ENCODE measurements at regions not wholly inside any gene's neighbourhood (a gene's known extent, or its start where the extent isn't known, plus 50 kb on each side); places are given as distances from the start of the nearest gene placed in this dataset.
A peak's percentile ranks its signal among the peaks of the same experiment; 100 is the strongest.

- Histone ChIP-seq H3K9me3 (ENCODE audit: insufficient read depth, low read depth) (no peaks in the 10 kb centered on the region), H3K27me3 (ENCODE audit: insufficient read depth, low read depth) (no peaks in the 10 kb centered on the region), H3K36me3 (ENCODE audit: low read depth) (no peaks in the 10 kb centered on the region), H3K27ac (peak overlapping the region; percentile 76), H3K4me2 (peak overlapping the region; percentile 54), H4K20me1 (ENCODE audit: insufficient read depth) (no peaks in the 10 kb centered on the region), H3K4me3 (no peak overlapping the region), H3K9me2 (ENCODE audit: insufficient read depth) (no peaks in the 10 kb centered on the region), H3K4me1 (replicated peaks; ENCODE audit: insufficient read depth) (peaks cover 50% of the 10 kb centered on the region), H3F3A (ENCODE audit: insufficient read depth, low read depth) (peaks cover 40% of the 10 kb centered on the region; the same call in 1 of the 2 replicates), H3K79me2 (ENCODE audit: low read depth) (no peaks in the 10 kb centered on the region), H2AFZ (no peak overlapping the region)
- no TSS peak for BruUV-seq (replicated peaks)
- ChIA-PET POLR2A (ENCODE audit: unreplicated experiment) (no interaction called here), CTCF (interaction anchor here (0.9 kb wide), 1 partner anchor 178 kb away, joined by 4 read pairs; no protein-coding TSS in a partner anchor)
- intact Hi-C loops (cut with micrococcal nuclease; ENCODE audit: unreplicated experiment): loop anchor here (1.0 to 5.0 kb wide), 3 partner anchors 81 to 180 kb away; no protein-coding TSS in a partner anchor
- DNase-seq: peak; percentile 36 to 43
- TF ChIP-seq EZH2 (IDR thresholded peaks at IDR 0.05; ENCODE audit: low read depth) (no peak), CTCF (conservative IDR thresholded peaks at IDR 0.05) (peak; percentile 51)
Measured at GRCh38 chr14:22391908-22392565, 197.0 kb downstream of the DAD1 start.

GRCh38 chr14:22390824-22391461, 198.1 kb downstream of the DAD1 start:
- POLR2A ChIA-PET (ENCODE audit: unreplicated experiment): interaction anchor here (0.5 to 0.7 kb wide), 3 partner anchors 15 to 492 kb away, joined by 3 to 4 read pairs (median 3); no protein-coding TSS in a partner anchor
- Histone ChIP-seq H3K27me3 (ENCODE audit: insufficient read depth, low read depth) (no peaks in the 10 kb centered on the region), H3F3A (ENCODE audit: insufficient read depth, low read depth) (peaks cover 40% of the 10 kb centered on the region; the same call in 1 of the 2 replicates), H3K27ac (peak overlapping the region; percentile 76), H3K4me1 (replicated peaks; ENCODE audit: insufficient read depth) (peaks cover 50% of the 10 kb centered on the region), H3K9me2 (ENCODE audit: insufficient read depth) (no peaks in the 10 kb centered on the region), H3K36me3 (ENCODE audit: low read depth) (no peaks in the 10 kb centered on the region), H3K79me2 (ENCODE audit: low read depth) (no peaks in the 10 kb centered on the region), H3K9me3 (ENCODE audit: insufficient read depth, low read depth) (no peaks in the 10 kb centered on the region), H3K4me2 (peak overlapping the region; percentile 54), H4K20me1 (ENCODE audit: insufficient read depth) (no peaks in the 10 kb centered on the region), H2AFZ (no peak overlapping the region), H3K4me3 (peak overlapping the region; percentile 8; the same call in 1 of the 2 replicates)
- no peak for TF ChIP-seq EZH2 (IDR thresholded peaks at IDR 0.05; ENCODE audit: low read depth)
- TF ChIP-seq CTCF (conservative IDR thresholded peaks at IDR 0.05): no peak
- CTCF ChIA-PET: interaction anchor here (0.7 to 1.5 kb wide), 4 partner anchors 72 to 262 kb away, joined by 3 to 7 read pairs (median 4); no protein-coding TSS in a partner anchor
- BruUV-seq (replicated peaks): no TSS peak
- DNase-seq: peak; percentile 29 to 91
- intact Hi-C loops (cut with micrococcal nuclease; ENCODE audit: unreplicated experiment): loop anchor here (1.0 to 5.0 kb wide), 2 partner anchors 165 to 181 kb away; no protein-coding TSS in a partner anchor

GRCh38 chr14:22390195-22390594, 198.8 kb downstream of the DAD1 start:
- ChIA-PET POLR2A (ENCODE audit: unreplicated experiment) (interaction anchor here (0.6 kb wide), 1 partner anchor 126 kb away, joined by 18 read pairs; no protein-coding TSS in a partner anchor), CTCF (interaction anchor here (0.6 to 1.5 kb wide), 5 partner anchors 10 to 263 kb away, joined by 3 to 7 read pairs (median 4); no protein-coding TSS in a partner anchor)
- no peaks in the 10 kb centered on the region for H3K36me3 ChIP-seq (ENCODE audit: low read depth)
- H3K9me3 ChIP-seq (ENCODE audit: insufficient read depth, low read depth): no peaks in the 10 kb centered on the region
- peak overlapping the region; percentile 54 for H3K4me2 ChIP-seq
- H3K79me2 ChIP-seq (ENCODE audit: low read depth): no peaks in the 10 kb centered on the region
- no peaks in the 10 kb centered on the region for H3K9me2 ChIP-seq (ENCODE audit: insufficient read depth)
- no peak overlapping the region; the same call in 1 of the 2 replicates for H3K4me3 ChIP-seq
- H3K4me1 ChIP-seq (replicated peaks; ENCODE audit: insufficient read depth): peaks cover 50% of the 10 kb centered on the region
- intact Hi-C loops (cut with micrococcal nuclease; ENCODE audit: unreplicated experiment): loop anchor here (5.0 kb wide), 1 partner anchor 182 kb away; no protein-coding TSS in a partner anchor
- no peak for DNase-seq
- peak overlapping the region; percentile 76 for H3K27ac ChIP-seq
- H3F3A ChIP-seq (ENCODE audit: insufficient read depth, low read depth): peaks cover 40% of the 10 kb centered on the region; the same call in 1 of the 2 replicates
- H4K20me1 ChIP-seq (ENCODE audit: insufficient read depth): no peaks in the 10 kb centered on the region
- no TSS peak for BruUV-seq (replicated peaks)
- TF ChIP-seq CTCF (conservative IDR thresholded peaks at IDR 0.05) (no peak), EZH2 (IDR thresholded peaks at IDR 0.05; ENCODE audit: low read depth) (no peak)
- H3K27me3 ChIP-seq (ENCODE audit: insufficient read depth, low read depth): no peaks in the 10 kb centered on the region
- H2AFZ ChIP-seq: no peak overlapping the region

All from PC-9 (cell line).